ENCODE measurements at regions not wholly inside any gene's neighbourhood (a gene's known extent, or its start where the extent isn't known, plus 50 kb on each side); places are given as distances from the start of the nearest gene placed in this dataset.

DNA sequence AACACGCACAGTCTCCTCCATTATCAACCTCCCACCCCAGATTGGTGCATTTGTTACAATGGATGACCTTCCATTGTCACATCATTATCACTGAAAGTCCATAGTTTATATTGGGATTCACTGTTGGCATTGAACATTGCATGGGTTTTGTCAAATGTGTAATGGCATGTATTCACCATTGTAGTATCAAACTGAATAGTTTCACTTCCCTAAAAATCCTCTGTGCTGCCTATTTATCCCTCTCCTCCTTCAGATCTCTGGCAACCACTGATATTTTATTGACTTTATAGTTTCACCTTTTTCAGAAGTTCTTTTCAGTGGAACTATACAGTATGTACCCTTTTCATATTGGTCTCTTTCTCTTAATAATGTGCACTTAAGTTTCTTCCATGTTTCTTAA lies 1565.4 kb downstream of the PCDH18 start:
- no peaks in the 10 kb centered on the region for H3K27me3 ChIP-seq
- no peaks in the 10 kb centered on the region for H3K9me3 ChIP-seq
- no peak overlapping the region for H3K4me3 ChIP-seq (ENCODE audit: low read depth, low read length)
- TF ChIP-seq, protein P1, sequence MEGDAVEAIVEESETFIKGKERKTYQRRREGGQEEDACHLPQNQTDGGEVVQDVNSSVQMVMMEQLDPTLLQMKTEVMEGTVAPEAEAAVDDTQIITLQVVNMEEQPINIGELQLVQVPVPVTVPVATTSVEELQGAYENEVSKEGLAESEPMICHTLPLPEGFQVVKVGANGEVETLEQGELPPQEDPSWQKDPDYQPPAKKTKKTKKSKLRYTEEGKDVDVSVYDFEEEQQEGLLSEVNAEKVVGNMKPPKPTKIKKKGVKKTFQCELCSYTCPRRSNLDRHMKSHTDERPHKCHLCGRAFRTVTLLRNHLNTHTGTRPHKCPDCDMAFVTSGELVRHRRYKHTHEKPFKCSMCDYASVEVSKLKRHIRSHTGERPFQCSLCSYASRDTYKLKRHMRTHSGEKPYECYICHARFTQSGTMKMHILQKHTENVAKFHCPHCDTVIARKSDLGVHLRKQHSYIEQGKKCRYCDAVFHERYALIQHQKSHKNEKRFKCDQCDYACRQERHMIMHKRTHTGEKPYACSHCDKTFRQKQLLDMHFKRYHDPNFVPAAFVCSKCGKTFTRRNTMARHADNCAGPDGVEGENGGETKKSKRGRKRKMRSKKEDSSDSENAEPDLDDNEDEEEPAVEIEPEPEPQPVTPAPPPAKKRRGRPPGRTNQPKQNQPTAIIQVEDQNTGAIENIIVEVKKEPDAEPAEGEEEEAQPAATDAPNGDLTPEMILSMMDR (IDR thresholded peaks at IDR 0.05; ENCODE audit: low read depth, low read length) = no peak
- H3K36me3 ChIP-seq = no peaks in the 10 kb centered on the region
- no peaks in the 10 kb centered on the region for H3K4me1 ChIP-seq
- no peak for DNase-seq

DNA sequence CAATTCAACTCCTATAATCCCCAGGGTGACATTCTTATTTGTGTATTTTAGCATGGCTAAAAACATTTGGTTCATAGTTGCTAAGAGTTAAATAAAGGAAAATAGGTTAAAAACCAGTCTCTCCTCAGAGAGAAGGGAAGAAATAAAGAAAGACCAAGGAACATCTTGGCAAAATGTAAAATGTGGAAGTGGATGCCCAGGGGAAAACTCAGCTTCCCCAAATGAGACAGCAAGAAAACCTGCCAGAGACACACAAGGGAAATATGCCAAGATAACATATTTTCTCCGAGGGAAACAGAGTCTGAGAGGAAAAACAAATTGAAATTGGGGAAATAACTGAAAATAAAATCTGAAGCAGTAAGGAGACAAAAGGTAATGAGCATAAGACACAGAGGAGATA lies 1569.3 kb downstream of the PCDH18 start:
- Histone ChIP-seq H3K36me3 (no peaks in the 10 kb centered on the region), H3K4me3 (ENCODE audit: low read depth, low read length) (no peak overlapping the region), H3K27me3 (no peaks in the 10 kb centered on the region), H3K9me3 (no peaks in the 10 kb centered on the region), H3K4me1 (no peaks in the 10 kb centered on the region)
- TF ChIP-seq, protein P1 (IDR thresholded peaks at IDR 0.05; ENCODE audit: low read depth, low read length) = no peak
- DNase-seq = no peak

DNA sequence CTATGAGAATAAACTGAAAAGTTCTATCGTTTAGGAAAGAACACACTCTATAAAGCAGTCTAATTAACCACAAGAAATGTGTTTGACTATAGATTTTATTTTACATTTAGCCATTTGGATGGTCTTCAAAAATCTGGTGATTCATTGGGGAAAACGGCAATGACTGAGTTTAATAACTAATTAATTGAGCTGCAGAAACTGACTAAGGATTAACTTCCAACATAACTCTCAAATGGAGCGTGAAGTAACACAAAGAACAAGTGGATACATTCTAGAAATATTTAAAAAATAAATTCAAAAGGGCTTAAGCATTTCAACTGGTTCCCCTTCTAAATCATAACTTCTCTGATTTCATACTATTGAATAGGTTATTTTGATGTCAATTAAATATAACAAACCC lies 1582.4 kb downstream of the PCDH18 start:
- TF ChIP-seq, protein P1 (IDR thresholded peaks at IDR 0.05; ENCODE audit: low read depth, low read length) = no peak
- no peak for DNase-seq

DNA sequence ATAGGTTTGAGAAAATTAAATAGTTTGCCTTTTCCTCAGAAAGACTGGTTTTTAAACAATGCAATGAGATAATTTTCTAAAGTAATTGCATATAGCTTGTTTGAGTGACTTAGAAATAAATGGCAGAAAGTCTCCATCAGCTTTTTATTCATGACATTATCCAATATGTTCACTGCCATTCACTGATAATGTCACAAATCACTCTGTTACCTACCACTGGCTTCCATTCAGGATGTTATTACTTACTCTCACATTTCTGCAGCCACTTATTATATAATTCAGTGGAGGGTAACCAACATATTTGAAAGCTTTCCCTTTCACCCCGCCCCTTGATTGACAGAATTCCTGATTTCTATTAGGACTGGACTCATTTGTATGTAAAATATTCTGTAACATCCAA lies 1583.5 kb downstream of the PCDH18 start:
- no peaks in the 10 kb centered on the region for H3K27me3 ChIP-seq
- no peaks in the 10 kb centered on the region for H3K4me1 ChIP-seq
- TF ChIP-seq, protein P1 (IDR thresholded peaks at IDR 0.05; ENCODE audit: low read depth, low read length) = no peak
- DNase-seq = no peak
- no peaks in the 10 kb centered on the region for H3K9me3 ChIP-seq
- no peak overlapping the region for H3K4me3 ChIP-seq (ENCODE audit: low read depth, low read length)
- no peaks in the 10 kb centered on the region for H3K36me3 ChIP-seq

More for the DNA sequence above, 1582.4 kb downstream of the PCDH18 start:
- H3K4me3 ChIP-seq (ENCODE audit: low read depth, low read length) = no peak overlapping the region
- no peaks in the 10 kb centered on the region for H3K27me3 ChIP-seq
- H3K4me1 ChIP-seq = no peaks in the 10 kb centered on the region
- 0 out of 2 replicates have a peak, but pooled peaks cover 2% of the 10 kb centered on the region for H3K9me3 ChIP-seq
- H3K36me3 ChIP-seq = no peaks in the 10 kb centered on the region

DNA sequence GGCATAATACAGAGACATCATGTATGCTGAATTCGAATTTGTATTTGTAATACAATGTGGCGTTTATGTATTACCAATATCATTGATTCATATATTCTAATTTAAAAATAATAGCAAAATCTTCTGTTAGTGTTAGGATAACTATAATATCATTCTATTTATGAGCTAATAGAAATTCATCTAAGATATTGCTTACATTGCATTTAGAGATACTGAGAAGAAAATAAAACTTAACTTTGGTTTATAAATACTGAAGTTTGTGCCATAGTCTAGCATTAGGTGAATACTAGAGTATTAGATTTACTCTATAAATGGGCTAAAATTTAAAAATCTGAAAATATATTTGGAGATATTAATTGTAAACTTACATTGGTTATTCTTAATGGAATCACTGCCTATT lies 1590.6 kb downstream of the PCDH18 start:
- Histone ChIP-seq H3K4me3 (ENCODE audit: low read depth, low read length) (no peak overlapping the region), H3K27me3 (no peaks in the 10 kb centered on the region), H3K36me3 (no peaks in the 10 kb centered on the region), H3K4me1 (no peaks in the 10 kb centered on the region), H3K9me3 (no peaks in the 10 kb centered on the region)
- TF ChIP-seq, protein P1 (IDR thresholded peaks at IDR 0.05; ENCODE audit: low read depth, low read length) = no peak
- DNase-seq = no peak

DNA sequence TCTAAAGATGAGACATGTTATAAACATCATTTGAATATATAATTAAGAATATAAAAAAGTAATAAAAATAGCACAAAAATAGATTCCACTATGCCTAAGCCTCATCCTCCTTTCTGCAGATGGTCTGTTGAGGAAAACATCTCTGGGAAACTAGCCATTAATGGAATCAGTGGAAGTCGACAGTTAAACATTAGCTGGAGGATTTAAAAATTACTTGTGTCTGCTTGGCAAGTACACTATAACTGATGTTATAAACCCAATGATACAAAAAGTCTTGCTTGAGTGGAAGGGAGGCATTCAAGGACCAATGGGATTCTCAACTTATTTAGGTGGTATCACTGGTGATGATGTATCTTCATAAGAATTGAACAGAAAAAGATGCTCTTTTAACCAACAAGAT lies 1598.3 kb downstream of the PCDH18 start:
- no peak overlapping the region for H3K4me3 ChIP-seq (ENCODE audit: low read depth, low read length)
- no peaks in the 10 kb centered on the region for H3K27me3 ChIP-seq
- TF ChIP-seq, protein P1 (IDR thresholded peaks at IDR 0.05; ENCODE audit: low read depth, low read length) = no peak
- no peak for DNase-seq
- H3K9me3 ChIP-seq = no peaks in the 10 kb centered on the region
- no peaks in the 10 kb centered on the region for H3K36me3 ChIP-seq
- H3K4me1 ChIP-seq = no peaks in the 10 kb centered on the region

Data from BE2C (cell line).